ENCODE measurements at regions not wholly inside any gene's neighbourhood (a gene's known extent, or its start where the extent isn't known, plus 50 kb on each side); places are given as distances from the start of the nearest gene placed in this dataset.

GRCh38 chr7:32299133-32299702, 191.0 kb downstream of the LSM5 start:
- BruUV-seq (replicated peaks) = no TSS peak
- ChIA-PET POLR2A (ENCODE audit: unreplicated experiment) (no interaction called here), CTCF (no interaction called here)
- H4K20me1 ChIP-seq (ENCODE audit: insufficient read depth) = no peaks in the 10 kb centered on the region
- H3K27me3 ChIP-seq (ENCODE audit: insufficient read depth, low read depth) = peaks cover 45% of the 10 kb centered on the region
- H3K9me3 ChIP-seq (ENCODE audit: insufficient read depth, low read depth) = no peaks in the 10 kb centered on the region
- intact Hi-C loops (cut with micrococcal nuclease; ENCODE audit: unreplicated experiment) = no loop called here
- H3K9me2 ChIP-seq (ENCODE audit: insufficient read depth) = no peaks in the 10 kb centered on the region
- no peaks in the 10 kb centered on the region for H3K36me3 ChIP-seq (ENCODE audit: low read depth)
- H3F3A ChIP-seq (ENCODE audit: insufficient read depth, low read depth) = no peaks in the 10 kb centered on the region
- TF ChIP-seq CTCF (conservative IDR thresholded peaks at IDR 0.05) (no peak), EZH2 (IDR thresholded peaks at IDR 0.05; ENCODE audit: low read depth) (no peak)
- H2AFZ ChIP-seq = peak overlapping the region; percentile 9; the same call in 1 of the 2 replicates
- DNase-seq = no peak
- no peak overlapping the region for H3K4me3 ChIP-seq
- no peak overlapping the region for H3K27ac ChIP-seq
- H3K4me1 ChIP-seq (replicated peaks; ENCODE audit: insufficient read depth) = no peaks in the 10 kb centered on the region
- H3K79me2 ChIP-seq (ENCODE audit: low read depth) = no peaks in the 10 kb centered on the region
- no peak overlapping the region for H3K4me2 ChIP-seq

DNA sequence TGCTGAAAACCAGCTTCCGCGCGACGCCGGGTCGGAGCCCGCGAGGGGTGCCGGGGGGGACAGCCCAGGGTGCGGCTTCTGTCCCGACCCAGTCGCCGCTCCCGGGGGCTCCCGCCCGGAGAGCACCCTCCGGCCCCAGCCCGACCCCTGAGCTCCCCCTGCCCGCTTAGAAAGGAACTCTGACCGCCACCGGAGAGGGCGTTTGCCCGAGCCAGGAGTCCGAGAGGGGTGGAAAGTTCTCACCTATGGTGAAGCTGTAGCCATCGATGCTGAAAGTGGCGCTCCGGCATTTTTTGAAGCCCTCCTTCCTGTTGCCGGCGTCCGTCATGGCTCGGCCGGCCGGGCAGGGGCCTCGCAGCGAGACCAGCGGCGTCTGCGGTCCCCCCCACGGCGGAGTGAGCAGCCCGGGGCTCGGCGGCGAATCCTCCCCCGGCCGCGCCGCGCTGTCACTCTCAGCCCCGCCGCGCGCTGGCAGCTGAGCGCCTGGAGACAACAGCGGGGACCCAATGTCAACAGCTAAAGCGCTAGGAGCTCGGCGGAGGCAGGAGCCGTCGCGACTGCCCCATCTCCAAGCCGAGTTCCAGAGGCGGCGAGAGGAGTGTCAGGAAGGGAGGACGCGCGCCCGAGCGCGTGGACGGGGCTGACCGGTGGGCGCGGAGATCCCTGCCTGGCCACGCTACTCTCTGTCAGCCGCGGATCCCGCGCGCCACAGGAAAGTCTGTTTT, 191.6 kb downstream of the LSM5 start:
- Histone ChIP-seq H4K20me1 (ENCODE audit: insufficient read depth) (no peaks in the 10 kb centered on the region), H2AFZ (no peak overlapping the region), H3F3A (ENCODE audit: insufficient read depth, low read depth) (no peaks in the 10 kb centered on the region), H3K27ac (no peak overlapping the region), H3K27me3 (ENCODE audit: insufficient read depth, low read depth) (peaks cover 41% of the 10 kb centered on the region), H3K9me2 (ENCODE audit: insufficient read depth) (no peaks in the 10 kb centered on the region), H3K4me3 (no peak overlapping the region), H3K9me3 (ENCODE audit: insufficient read depth, low read depth) (no peaks in the 10 kb centered on the region), H3K79me2 (ENCODE audit: low read depth) (no peaks in the 10 kb centered on the region), H3K4me2 (no peak overlapping the region), H3K4me1 (replicated peaks; ENCODE audit: insufficient read depth) (no peaks in the 10 kb centered on the region), H3K36me3 (ENCODE audit: low read depth) (no peaks in the 10 kb centered on the region)
- no peak for TF ChIP-seq CTCF (conservative IDR thresholded peaks at IDR 0.05)
- no peak for TF ChIP-seq EZH2 (IDR thresholded peaks at IDR 0.05; ENCODE audit: low read depth)
- no TSS peak for BruUV-seq (replicated peaks)
- intact Hi-C loops (cut with micrococcal nuclease; ENCODE audit: unreplicated experiment) = no loop called here
- DNase-seq = no peak
- CTCF ChIA-PET = no interaction called here
- POLR2A ChIA-PET (ENCODE audit: unreplicated experiment) = no interaction called here

GRCh38 chr7:32293833-32294232, 196.3 kb downstream of the LSM5 start:
- BruUV-seq (replicated peaks) = no TSS peak
- Histone ChIP-seq H3K27ac (no peak overlapping the region), H3K27me3 (ENCODE audit: insufficient read depth, low read depth) (peaks cover 64% of the 10 kb centered on the region), H3K36me3 (ENCODE audit: low read depth) (no peaks in the 10 kb centered on the region), H4K20me1 (ENCODE audit: insufficient read depth) (no peaks in the 10 kb centered on the region), H2AFZ (no peak overlapping the region), H3F3A (ENCODE audit: insufficient read depth, low read depth) (no peaks in the 10 kb centered on the region), H3K4me2 (no peak overlapping the region), H3K4me3 (no peak overlapping the region), H3K79me2 (ENCODE audit: low read depth) (no peaks in the 10 kb centered on the region), H3K4me1 (replicated peaks; ENCODE audit: insufficient read depth) (no peaks in the 10 kb centered on the region), H3K9me3 (ENCODE audit: insufficient read depth, low read depth) (no peaks in the 10 kb centered on the region), H3K9me2 (ENCODE audit: insufficient read depth) (no peaks in the 10 kb centered on the region)
- intact Hi-C loops (cut with micrococcal nuclease; ENCODE audit: unreplicated experiment) = no loop called here
- no peak for TF ChIP-seq CTCF (conservative IDR thresholded peaks at IDR 0.05)
- no peak for TF ChIP-seq EZH2 (IDR thresholded peaks at IDR 0.05; ENCODE audit: low read depth)
- DNase-seq = no peak
- ChIA-PET POLR2A (ENCODE audit: unreplicated experiment) (no interaction called here), CTCF (no interaction called here)
